Neural cell (in vitro differentiated cells): ENCODE measurements at regions not wholly inside any gene's neighbourhood (a gene's known extent, or its start where the extent isn't known, plus 50 kb on each side); places are given as distances from the start of the nearest gene placed in this dataset.
A peak's percentile ranks its signal among the peaks of the same experiment; 100 is the strongest.

Source experiments
- H2AFZ ChIP-seq: fragments of 200-600, 300-800 bp; sonication (generic), shearing (Covaris generic); 2 replicates; pipeline ENCODE4 v1.6.0; 2014; ENCODE audit warnings: low read depth, mild to moderate bottlenecking, antibody characterized with exemption, low read length, moderate library complexity
- H3F3A ChIP-seq: fragments of 200-600 bp; shearing (Covaris generic); 2 replicates; pipeline ENCODE4 v1.6.1; 2016; ENCODE audit warnings: mild to moderate bottlenecking, moderate library complexity, mixed read lengths, antibody characterized with exemption, low read length; ENCODE audit not compliant: insufficient read depth, poor library complexity, severe bottlenecking
- H3K27ac ChIP-seq: fragments of 200-600, 300-800 bp; sonication (generic), shearing (Covaris generic); 2 replicates; pipeline ENCODE4 v1.5.1; 2014; ENCODE audit warnings: mild to moderate bottlenecking, low read length, moderate library complexity
- H3K27me3 ChIP-seq: fragments of 300-800, 200-600 bp; sonication (generic), shearing (Covaris generic); 2 replicates; pipeline ENCODE4 v1.6.0; 2014; ENCODE audit warnings: mild to moderate bottlenecking, low read depth, low read length, moderate library complexity; ENCODE audit not compliant: insufficient read depth
- H3K36me3 ChIP-seq: fragments of 300-800, 200-600 bp; sonication (generic), shearing (Covaris generic); 2 replicates; pipeline ENCODE4 v1.5.1; 2014; ENCODE audit warnings: mild to moderate bottlenecking, antibody characterized with exemption, low read length, moderate library complexity; ENCODE audit not compliant: insufficient read depth
- H3K4me2 ChIP-seq: fragments of 300-800, 200-600 bp; sonication (generic), shearing (Covaris generic); 2 replicates; pipeline ENCODE4 v1.6.0; 2014; ENCODE audit warnings: mild to moderate bottlenecking, low read length
- H3K4me3 ChIP-seq: fragments of 300-800, 200-600 bp; sonication (generic), shearing (Covaris generic); 2 replicates; pipeline ENCODE4 v1.5.1; 2014; ENCODE audit warnings: mild to moderate bottlenecking, low read length, moderate library complexity
- H3K79me2 ChIP-seq: fragments of 200-600 bp; shearing (Covaris generic); replicated peaks from 2 replicates; pipeline ENCODE4 v1.6.0; 2014; ENCODE audit warnings: mild to moderate bottlenecking, low read length, moderate library complexity; ENCODE audit not compliant: insufficient read depth
- H3K9ac ChIP-seq: fragments of 300-800, 200-600 bp; sonication (generic), shearing (Covaris generic); 2 replicates; pipeline ENCODE4 v1.6.1; 2016; ENCODE audit warnings: mild to moderate bottlenecking, low read length, mixed read lengths
- H3K9me2 ChIP-seq: fragments of 200-600 bp; shearing (Covaris generic); 2 replicates; pipeline ENCODE4 v1.6.1; 2016; ENCODE audit warnings: mild to moderate bottlenecking, low read length, mixed read lengths; ENCODE audit not compliant: insufficient read depth
- H3K9me3 ChIP-seq: fragments of 200-600, 300-800 bp; sonication (generic), shearing (Covaris generic); 2 replicates; pipeline ENCODE4 v1.6.1; 2016; ENCODE audit warnings: mild to moderate bottlenecking, mixed run types, low read length, moderate library complexity, mixed read lengths
- H4K20me1 ChIP-seq: fragments of 200-600 bp; shearing (Covaris generic); 2 replicates; pipeline ENCODE4 v1.6.1; 2016; ENCODE audit warnings: mild to moderate bottlenecking, mixed run types; ENCODE audit not compliant: insufficient read depth
- CTCF ChIP-seq: fragments of 450-650 bp; IDR thresholded peaks from 2 replicates; pipeline ENCODE4 v1.5.1; 2014; ENCODE audit warnings: antibody characterized with exemption, mild to moderate bottlenecking, moderate library complexity; ENCODE audit not compliant: poor library complexity, severe bottlenecking
- EP300 ChIP-seq: fragments of 450-650 bp; conservative IDR thresholded peaks from 2 replicates; pipeline ENCODE4 v1.6.1; 2014; ENCODE audit warnings: antibody characterized with exemption, mild to moderate bottlenecking, moderate library complexity; ENCODE audit not compliant: poor library complexity, severe bottlenecking
- EZH2 ChIP-seq: fragments of 200-600, 300-800 bp; shearing (Covaris generic), sonication (generic); IDR thresholded peaks from 2 replicates; pipeline ENCODE4 v1.6.1; 2014; ENCODE audit warnings: antibody characterized with exemption, low read length, borderline replicate concordance, mild to moderate bottlenecking; ENCODE audit not compliant: insufficient read depth, poor library complexity, severe bottlenecking
- MXI1 ChIP-seq: fragments of 450-650 bp; conservative IDR thresholded peaks from 2 replicates; pipeline ENCODE4 v1.6.1; 2014; ENCODE audit warnings: antibody characterized with exemption, mild to moderate bottlenecking; ENCODE audit not compliant: poor library complexity, severe bottlenecking
- POLR2AphosphoS5 ChIP-seq: IDR thresholded peaks from 2 replicates; pipeline ENCODE4 v1.6.1; 2012
- RAD21 ChIP-seq: fragments of 450-650 bp; conservative IDR thresholded peaks from 2 replicates; pipeline ENCODE4 v1.6.1; 2014; ENCODE audit warnings: antibody characterized with exemption, mild to moderate bottlenecking, moderate library complexity
- REST ChIP-seq: IDR thresholded peaks from 2 replicates; pipeline ENCODE4 v1.6.1; 2012; ENCODE audit warnings: borderline replicate concordance
- SMC3 ChIP-seq: fragments of 450-650 bp; conservative IDR thresholded peaks from 2 replicates; pipeline ENCODE4 v1.6.1; 2014; ENCODE audit warnings: antibody characterized with exemption, mild to moderate bottlenecking, moderate library complexity; ENCODE audit not compliant: poor library complexity

- Histone ChIP-seq H4K20me1 (no peaks in the 10 kb centered on the region), H3K79me2 (no peaks in the 10 kb centered on the region), H2AFZ (no peak overlapping the region), H3K4me2 (no peak overlapping the region), H3K27me3 (no peaks in the 10 kb centered on the region), H3F3A (peaks cover 4% of the 10 kb centered on the region), H3K27ac (no peak overlapping the region), H3K36me3 (no peaks in the 10 kb centered on the region), H3K4me3 (no peak overlapping the region), H3K9me2 (no peaks in the 10 kb centered on the region), H3K9ac (no peak overlapping the region), H3K9me3 (no peaks in the 10 kb centered on the region)
- TF ChIP-seq EP300 = no peak
- TF ChIP-seq EZH2 = no peak
- TF ChIP-seq REST = no peak
- no peak for TF ChIP-seq POLR2AphosphoS5
These were observed 80.3 kb upstream of the TET2 start for GRCh38 chr4:105066401-105066800.

- H2AFZ ChIP-seq = no peak overlapping the region
- H3K9me3 ChIP-seq = no peaks in the 10 kb centered on the region
- no peaks in the 10 kb centered on the region for H4K20me1 ChIP-seq
- H3K4me2 ChIP-seq = peak overlapping the region; percentile 85
- no peaks in the 10 kb centered on the region for H3K27me3 ChIP-seq
- H3K9ac ChIP-seq = peak overlapping the region; percentile 50
- H3K36me3 ChIP-seq = no peaks in the 10 kb centered on the region
- H3K4me3 ChIP-seq = peak overlapping the region; percentile 36
- TF ChIP-seq REST = no peak
- no peak for TF ChIP-seq POLR2AphosphoS5
- H3F3A ChIP-seq = peaks cover 4% of the 10 kb centered on the region
- no peaks in the 10 kb centered on the region for H3K9me2 ChIP-seq
- H3K79me2 ChIP-seq = no peaks in the 10 kb centered on the region
- H3K27ac ChIP-seq = peak overlapping the region; percentile 73
These were observed 79.2 kb upstream of the TET2 start for GRCh38 chr4:105067431-105067830.

GRCh38 chr4:105067946-105068345, 78.7 kb upstream of the TET2 start:
- H4K20me1 ChIP-seq = no peaks in the 10 kb centered on the region
- H3K9me2 ChIP-seq = no peaks in the 10 kb centered on the region
- peak overlapping the region; percentile 85 for H3K4me2 ChIP-seq
- peak overlapping the region; percentile 73 for H3K27ac ChIP-seq
- peaks cover 4% of the 10 kb centered on the region for H3F3A ChIP-seq
- peak overlapping the region; percentile 50 for H3K9ac ChIP-seq
- no peaks in the 10 kb centered on the region for H3K9me3 ChIP-seq
- no peaks in the 10 kb centered on the region for H3K36me3 ChIP-seq
- H3K79me2 ChIP-seq = no peaks in the 10 kb centered on the region
- no peaks in the 10 kb centered on the region for H3K27me3 ChIP-seq
- TF ChIP-seq EZH2 (no peak), EP300 (no peak), RAD21 (no peak), MXI1 (no peak), CTCF (no peak), SMC3 (no peak), POLR2AphosphoS5 (peak; percentile 30)
- no peak overlapping the region for H2AFZ ChIP-seq
- H3K4me3 ChIP-seq = peak overlapping the region; percentile 36
